ENCODE measurements at regions not wholly inside any gene's neighbourhood (a gene's known extent, or its start where the extent isn't known, plus 50 kb on each side); places are given as distances from the start of the nearest gene placed in this dataset.
"Not testable (repeated sequence)": the region's sequence is repeated elsewhere in the genome, so short reads cannot be mapped to it uniquely, and the experiment has no call there.

DNA sequence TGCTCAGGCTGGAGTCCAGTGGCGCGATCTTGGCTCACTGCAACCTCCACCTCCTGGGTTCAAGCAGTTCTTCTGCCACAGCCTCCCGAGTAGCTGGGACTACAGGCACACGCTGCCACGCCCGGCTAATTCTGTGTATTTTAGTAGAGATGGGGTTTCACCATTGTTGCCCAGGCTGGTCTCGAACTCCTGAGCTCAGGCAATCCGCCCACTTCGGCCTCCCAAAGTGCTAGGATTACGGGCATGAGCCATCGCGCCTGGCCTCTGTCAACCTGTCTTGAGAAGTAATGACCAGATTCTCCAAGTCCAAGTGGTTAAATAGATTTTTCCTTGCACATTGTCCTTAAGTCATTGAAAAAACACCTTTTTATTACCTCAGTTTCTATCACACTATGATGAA is 283.7 kb downstream of the KCNJ2 start:
- not testable (repeated sequence) for TF ChIP-seq CTCF (conservative IDR thresholded peaks at IDR 0.05; ENCODE audit: low read length); EZH2phosphoT487 (IDR thresholded peaks at IDR 0.05; ENCODE audit: borderline replicate concordance)

Measured in Loucy (cell line).